Aorta (tissue), 5 donors: ENCODE measurements at regions not wholly inside any gene's neighbourhood (a gene's known extent, or its start where the extent isn't known, plus 50 kb on each side); places are given as distances from the start of the nearest gene placed in this dataset.

Source experiments
- ATAC-seq: fragments of 200-7000 bp; cut with Tn5 transposase; one replicate; pipeline ENCODE4 v1.9.1; 2022; ENCODE audit warnings: moderate library complexity; ENCODE audit not compliant: low FRiP score
- DNase-seq, 2 donors: peaks; one replicate each; pipeline ENCODE4 v3.0.0-alpha.2; 2020
- H3K27ac ChIP-seq, 2 donors: one replicate each; pipeline ENCODE4 v1.5.1; 2013; ENCODE audit warnings: low read length in 2 of 2, mild to moderate bottlenecking in 2 of 2, moderate library complexity in 2 of 2, control low read depth in 1 of 2, inconsistent platforms in 1 of 2, low read depth in 1 of 2
- H3K27me3 ChIP-seq, 2 donors: one replicate each; pipeline ENCODE4 v1.6.1; 2013; ENCODE audit warnings: control low read depth in 1 of 2, low read length in 1 of 2, mild to moderate bottlenecking in 1 of 2, moderate library complexity in 1 of 2; ENCODE audit not compliant: insufficient read depth in 2 of 2, control insufficient read depth in 1 of 2
- H3K36me3 ChIP-seq, 2 donors: one replicate each; pipeline ENCODE4 v1.6.1; 2013; ENCODE audit warnings: control low read depth in 1 of 2, low read length in 1 of 2, mild to moderate bottlenecking in 1 of 2; ENCODE audit not compliant: insufficient read depth in 2 of 2, control insufficient read depth in 1 of 2
- H3K4me1 ChIP-seq, 2 donors: one replicate each; pipeline ENCODE4 v1.6.1; 2013; ENCODE audit warnings: low read length in 2 of 2, control low read depth in 1 of 2, mild to moderate bottlenecking in 1 of 2, moderate library complexity in 1 of 2; ENCODE audit not compliant: insufficient read depth in 2 of 2, control insufficient read depth in 1 of 2
- H3K4me3 ChIP-seq, 2 donors: one replicate each; pipeline ENCODE4 v1.5.1; 2013; ENCODE audit warnings: low read length in 2 of 2, control low read depth in 1 of 2, mild to moderate bottlenecking in 1 of 2
- H3K9me3 ChIP-seq: one replicate; pipeline ENCODE4 v1.6.1; 2013; ENCODE audit warnings: mild to moderate bottlenecking, low read length; ENCODE audit not compliant: control insufficient read depth
- WGBS, 2 donors: extraction: QIAGEN DNeasy Blood & Tissue Kit; methylation state at CpG; one replicate each; pipeline ENCODE4 v1.1.7; 2013; 5-methylcytosine and 5-hydroxymethylcytosine counted together
- intact Hi-C, 2 donors: fragments of 100-400 bp; cut with DNase I; formaldehyde crosslinking; loops; one replicate each; pipeline versions ENCODE4 v1.14.2 to v1.15.0; 2022
- donor health status: healthy with polysubstance abuse.
- donor health status: Bipolar disorder and iron deficiency.
- donor health status: DM: no; HTN: no; CAD: no.
- donor health status: DM: no; HTN: no; CAD: no.
- donor health status: DM: yes; HTN: yes; CAD: no.

DNA sequence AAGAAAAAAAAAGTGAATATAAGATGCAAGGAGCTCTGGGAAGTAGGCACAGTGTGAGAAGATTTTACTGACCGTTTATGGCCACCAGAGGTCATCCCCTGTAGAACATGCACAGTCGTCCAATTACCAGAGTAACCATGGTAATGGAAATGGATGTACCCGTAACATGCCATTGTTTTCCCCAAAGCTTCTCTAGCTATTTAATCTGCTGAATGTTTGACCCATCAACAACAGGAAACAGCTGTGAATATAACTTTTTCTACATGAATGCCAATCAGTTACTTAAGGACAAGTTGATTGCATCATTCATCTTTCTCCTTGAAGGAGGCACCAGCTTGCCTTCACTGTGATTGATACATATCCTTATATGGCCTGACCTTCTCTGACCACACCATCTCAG, 1967.0 kb upstream of the CDH9 start:
- H3K36me3 ChIP-seq: no peaks in the 10 kb centered on the region
- ATAC-seq (no peak), DNase-seq (no peak)
- H3K27me3 ChIP-seq: no peaks in the 10 kb centered on the region
- H3K4me3 ChIP-seq: no peak overlapping the region
- no peak overlapping the region for H3K27ac ChIP-seq
- no peaks in the 10 kb centered on the region for H3K4me1 ChIP-seq
- H3K9me3 ChIP-seq: no peaks in the 10 kb centered on the region
- WGBS, 2 donors: 41 to 50% methylated on average over 3 of the region's 3 CpGs
- intact Hi-C loops: no loop called here

DNA sequence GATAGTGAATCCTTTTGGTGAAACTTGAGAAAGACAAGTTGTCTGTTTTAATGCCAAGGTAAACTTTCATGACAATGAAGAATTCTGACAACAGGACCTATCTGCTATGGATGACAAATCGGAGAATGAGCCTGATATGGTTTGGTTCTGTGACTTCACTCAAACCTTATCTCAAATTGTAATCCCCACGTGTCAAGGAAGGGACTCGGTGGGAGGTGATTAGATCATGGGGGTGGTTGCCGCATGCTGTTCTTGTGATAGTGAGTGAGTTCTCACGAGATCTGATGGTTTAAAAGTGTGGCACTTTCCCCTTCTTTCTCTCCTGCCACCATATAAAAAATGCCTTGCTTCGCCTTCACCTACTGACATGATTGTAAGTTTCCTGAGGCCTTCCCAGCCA, 1964.1 kb upstream of the CDH9 start:
- H3K27me3 ChIP-seq: no peaks in the 10 kb centered on the region
- H3K4me3 ChIP-seq: no peak overlapping the region
- no peaks in the 10 kb centered on the region for H3K36me3 ChIP-seq
- H3K4me1 ChIP-seq: no peaks in the 10 kb centered on the region
- intact Hi-C loops: no loop called here
- 76 to 80% methylated on average over 6 of the region's 6 CpGs for WGBS, 2 donors
- ATAC-seq: no peak
- no peak overlapping the region for H3K27ac ChIP-seq
- H3K9me3 ChIP-seq: no peaks in the 10 kb centered on the region
- DNase-seq: no peak

DNA sequence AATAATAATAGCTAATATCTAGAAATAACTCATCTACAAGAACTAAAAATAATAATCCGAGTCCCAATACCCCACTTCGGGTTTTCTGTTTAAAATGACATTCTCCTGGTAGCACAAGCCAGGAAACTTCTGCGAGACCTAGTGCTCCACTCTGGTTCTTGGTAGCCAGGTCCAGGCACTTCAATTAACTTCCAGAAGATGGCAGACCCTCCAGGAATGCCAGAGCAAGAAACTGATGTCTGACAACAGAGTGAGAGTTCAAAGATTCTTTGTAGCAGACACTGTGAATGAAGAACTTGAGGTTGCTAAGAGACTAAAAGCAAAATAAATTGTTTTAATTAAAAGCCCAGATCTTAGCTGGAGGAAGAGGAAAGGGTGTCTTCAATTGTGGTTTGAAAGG, 1963.3 kb upstream of the CDH9 start:
- WGBS, 2 donors: 71 to 74% methylated on average over 3 of the region's 3 CpGs
- DNase-seq: no peak
- no peaks in the 10 kb centered on the region for H3K4me1 ChIP-seq
- no peak for ATAC-seq
- no peak overlapping the region for H3K27ac ChIP-seq
- no peaks in the 10 kb centered on the region for H3K36me3 ChIP-seq
- intact Hi-C loops: no loop called here
- no peaks in the 10 kb centered on the region for H3K27me3 ChIP-seq
- H3K4me3 ChIP-seq: no peak overlapping the region
- no peaks in the 10 kb centered on the region for H3K9me3 ChIP-seq

DNA sequence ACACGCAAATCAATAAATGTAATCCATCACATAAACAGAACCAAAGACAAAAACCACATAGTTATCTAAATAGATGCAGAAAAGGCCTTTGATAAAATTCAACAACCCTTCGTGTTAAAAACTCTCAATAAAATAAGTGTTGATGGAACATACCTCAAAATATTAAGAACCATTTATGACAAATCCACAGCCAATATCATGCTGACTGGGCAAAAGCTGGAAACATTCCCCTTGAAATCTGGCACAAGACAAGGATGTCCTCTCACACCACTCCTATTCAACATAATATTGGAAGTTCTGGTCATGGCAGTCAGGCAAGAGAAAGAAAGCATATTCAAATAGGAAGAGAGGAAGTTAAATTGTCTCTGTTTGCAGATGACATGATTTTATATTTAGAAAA, 1946.3 kb upstream of the CDH9 start:
- ATAC-seq (no peak), DNase-seq (no peak)
- Histone ChIP-seq H3K27me3 (no peaks in the 10 kb centered on the region), H3K4me1 (no peaks in the 10 kb centered on the region), H3K27ac (no peak overlapping the region), H3K36me3 (no peaks in the 10 kb centered on the region), H3K4me3 (no peak overlapping the region), H3K9me3 (no peaks in the 10 kb centered on the region)
- intact Hi-C loops: no loop called here
- 79 to 87% methylated on average over 2 of the region's 2 CpGs for WGBS, 2 donors

DNA sequence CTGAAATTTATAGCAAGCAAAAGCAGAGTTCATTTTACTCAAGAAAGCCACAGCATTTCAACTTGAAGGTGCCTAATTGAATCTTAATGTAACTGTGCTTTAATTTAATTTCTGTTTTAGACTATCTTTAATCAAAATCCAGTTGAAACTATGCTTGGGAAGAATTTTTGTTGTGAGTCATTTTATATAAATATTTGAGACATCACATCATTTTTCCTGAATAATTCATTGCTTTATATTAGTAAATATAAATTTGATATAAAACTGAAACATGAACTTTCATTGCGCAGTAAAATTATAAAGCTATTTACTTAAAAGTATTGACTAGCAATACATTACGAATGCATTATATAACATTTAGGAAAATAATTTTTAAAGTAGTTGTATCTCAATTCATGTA, 1937.1 kb upstream of the CDH9 start:
- intact Hi-C loops: no loop called here
- Histone ChIP-seq H3K9me3 (no peaks in the 10 kb centered on the region), H3K4me1 (no peaks in the 10 kb centered on the region), H3K36me3 (no peaks in the 10 kb centered on the region), H3K27ac (no peak overlapping the region), H3K4me3 (no peak overlapping the region), H3K27me3 (no peaks in the 10 kb centered on the region)
- 91 to 93% methylated on average over 2 of the region's 2 CpGs for WGBS, 2 donors
- ATAC-seq: no peak
- DNase-seq: no peak

DNA sequence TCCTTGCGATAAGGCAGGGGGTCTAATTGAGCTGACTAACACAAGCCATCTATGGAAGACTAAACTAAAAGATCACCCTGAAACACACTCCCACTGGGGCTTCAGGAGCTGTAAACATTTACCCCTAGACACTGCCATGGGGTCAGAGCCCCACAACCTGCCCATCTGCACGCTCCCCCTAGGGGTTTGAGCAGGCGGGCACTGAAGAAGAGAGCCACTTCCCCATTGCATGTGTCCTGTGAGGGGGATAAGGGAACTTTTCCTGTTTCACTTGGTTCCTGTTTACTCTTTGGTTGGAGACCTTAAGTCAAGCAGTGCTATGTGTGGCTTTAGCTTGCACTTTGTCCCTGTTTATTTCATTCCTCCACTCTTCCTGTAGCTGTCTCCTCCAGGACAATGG, 1929.5 kb upstream of the CDH9 start:
- DNase-seq (no peak), ATAC-seq (no peak)
- intact Hi-C loops: no loop called here
- Histone ChIP-seq H3K36me3 (no peaks in the 10 kb centered on the region), H3K27me3 (peaks cover 0 to 1% of the 10 kb centered on the region in 2 donors), H3K27ac (no peak overlapping the region), H3K4me1 (no peaks in the 10 kb centered on the region), H3K4me3 (no peak overlapping the region), H3K9me3 (no peaks in the 10 kb centered on the region)
- WGBS, 2 donors: 87 to 94% methylated on average over 3 of the region's 3 CpGs

DNA sequence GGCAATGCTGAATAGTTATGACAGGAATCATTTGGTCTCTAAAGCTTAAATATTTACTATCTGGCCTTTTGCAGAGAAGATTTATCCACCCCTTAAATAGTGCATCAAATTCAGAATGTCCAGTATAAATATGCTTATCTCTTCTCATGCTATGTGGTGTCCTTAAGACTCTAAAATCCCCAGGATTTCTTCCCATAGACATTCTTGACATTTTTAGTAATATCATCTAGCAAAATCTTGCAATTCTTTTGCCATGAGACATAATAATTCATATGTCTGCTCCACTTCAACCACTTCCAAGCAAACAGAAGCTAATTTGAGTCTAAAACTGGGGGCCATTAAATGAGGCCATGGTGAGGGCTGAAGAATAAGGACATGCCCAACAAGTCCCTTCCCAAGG, 1923.4 kb upstream of the CDH9 start:
- intact Hi-C loops: no loop called here
- Histone ChIP-seq H3K4me1 (no peaks in the 10 kb centered on the region), H3K9me3 (no peaks in the 10 kb centered on the region), H3K27me3 (no peaks in the 10 kb centered on the region), H3K27ac (no peak overlapping the region), H3K36me3 (no peaks in the 10 kb centered on the region), H3K4me3 (no peak overlapping the region)
- DNase-seq: no peak
- ATAC-seq: no peak

DNA sequence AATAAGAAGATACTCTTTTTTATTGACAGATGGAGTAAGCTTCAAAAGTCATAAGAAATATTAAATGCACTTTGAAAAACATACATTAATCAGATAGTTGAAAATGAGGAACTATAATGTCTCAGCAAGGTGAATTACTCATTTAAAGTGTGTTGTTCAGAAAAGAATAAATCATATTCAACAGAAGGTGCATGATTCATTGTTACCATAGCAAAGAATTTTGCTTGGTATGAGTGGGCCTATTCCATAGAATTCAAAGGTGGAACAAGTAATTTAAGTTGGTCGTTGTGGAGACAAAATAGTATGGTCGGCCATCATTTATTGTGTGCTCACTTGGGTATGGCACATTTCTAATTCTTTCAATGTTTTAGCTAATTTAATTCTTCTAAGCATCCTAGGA, 1920.2 kb upstream of the CDH9 start:
- H3K27ac ChIP-seq: no peak overlapping the region
- H3K9me3 ChIP-seq: no peaks in the 10 kb centered on the region
- H3K27me3 ChIP-seq: no peaks in the 10 kb centered on the region
- intact Hi-C loops: no loop called here
- DNase-seq (no peak), ATAC-seq (no peak)
- 81 to 91% methylated on average over 2 of the region's 2 CpGs for WGBS, 2 donors
- H3K4me1 ChIP-seq: no peaks in the 10 kb centered on the region
- H3K4me3 ChIP-seq: no peak overlapping the region
- no peaks in the 10 kb centered on the region for H3K36me3 ChIP-seq

DNA sequence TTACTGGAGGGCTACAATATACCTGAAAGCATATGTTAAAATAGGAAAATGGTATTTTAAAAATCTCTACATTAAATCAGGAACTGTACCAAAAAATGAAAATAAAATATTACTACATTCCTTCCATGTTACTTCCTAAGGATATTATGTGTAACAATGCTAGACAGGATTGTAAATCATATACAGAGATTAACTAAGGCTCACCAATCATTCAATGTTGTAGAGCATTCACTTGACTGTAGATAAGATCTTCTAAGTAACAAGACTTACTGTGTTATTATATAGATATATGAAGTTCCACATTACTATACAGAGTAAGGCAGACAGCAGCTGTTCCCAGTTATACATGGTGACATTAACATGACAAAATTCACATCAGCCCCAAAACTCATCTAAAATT, 1919.1 kb upstream of the CDH9 start:
- no peaks in the 10 kb centered on the region for H3K36me3 ChIP-seq
- no peak overlapping the region for H3K4me3 ChIP-seq
- H3K4me1 ChIP-seq: no peaks in the 10 kb centered on the region
- no peak overlapping the region for H3K27ac ChIP-seq
- DNase-seq: no peak
- intact Hi-C loops: no loop called here
- ATAC-seq: no peak
- no peaks in the 10 kb centered on the region for H3K27me3 ChIP-seq
- no peaks in the 10 kb centered on the region for H3K9me3 ChIP-seq

DNA sequence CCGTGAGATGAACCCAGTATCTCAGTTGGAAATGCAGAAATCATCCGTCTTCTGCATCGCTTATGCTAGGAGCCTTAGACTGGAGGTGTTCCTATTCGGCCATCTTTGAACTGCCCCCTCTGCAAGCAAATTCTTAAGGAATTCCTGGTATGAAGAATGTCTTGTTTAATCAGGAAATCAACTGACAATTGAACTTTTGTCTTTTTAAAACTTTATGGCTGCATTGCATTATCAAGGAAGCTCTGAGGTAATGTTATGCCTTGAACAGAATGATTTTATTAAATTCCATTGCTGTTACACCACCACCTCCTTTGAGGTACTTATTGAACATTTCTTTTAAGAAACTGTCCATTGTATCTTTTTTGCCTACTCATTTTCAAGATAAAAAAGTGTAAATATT, 1915.7 kb upstream of the CDH9 start:
- Histone ChIP-seq H3K27ac (no peak overlapping the region), H3K9me3 (no peaks in the 10 kb centered on the region), H3K36me3 (no peaks in the 10 kb centered on the region), H3K27me3 (no peaks in the 10 kb centered on the region), H3K4me3 (no peak overlapping the region), H3K4me1 (no peaks in the 10 kb centered on the region)
- DNase-seq: no peak
- no peak for ATAC-seq
- 83 to 85% methylated on average over 4 of the region's 4 CpGs for WGBS, 2 donors
- intact Hi-C loops: no loop called here
